Esophagus muscularis mucosa (tissue), 3 donors: ENCODE measurements at regions not wholly inside any gene's neighbourhood (a gene's known extent, or its start where the extent isn't known, plus 50 kb on each side); places are given as distances from the start of the nearest gene placed in this dataset.

Experiments
- CTCF ChIP-seq, 3 experiments: fragments of 200-600 bp in 2 of 3; fragments of 450-650 bp in 1 of 3; sonication (generic) in 2 of 3; IDR thresholded peaks; one replicate each; pipeline ENCODE4 v1.5.1; 2017 to 2019; ENCODE audit warnings: antibody characterized with exemption in 3 of 3, mild to moderate bottlenecking in 2 of 3, moderate library complexity in 1 of 3
- POLR2AphosphoS5 ChIP-seq, 2 donors: sonication (generic); formaldehyde crosslinking; IDR thresholded peaks; one replicate each; pipeline ENCODE4 v1.6.1; 2017; ENCODE audit warnings: antibody characterized with exemption in 2 of 2

- TF ChIP-seq CTCF (IDR thresholded peaks at IDR 0.05) (no peak), POLR2AphosphoS5 (IDR thresholded peaks at IDR 0.05) (no peak)
These were observed 331.5 kb upstream of the LRP1B start for GRCh38 chr2:142462306-142462705.
